MM.1S (cell line): ENCODE measurements at regions not wholly inside any gene's neighbourhood (a gene's known extent, or its start where the extent isn't known, plus 50 kb on each side); places are given as distances from the start of the nearest gene placed in this dataset.

Experiments used
- CTCF ChIP-seq: fragments of 300-600 bp; sonication (generic); IDR thresholded peaks from 2 replicates; pipeline ENCODE4 v1.5.1; 2016; ENCODE audit warnings: antibody characterized with exemption, low read length, mixed read lengths
- EZH2 ChIP-seq: fragments of 300-600 bp; sonication (generic); optimal IDR thresholded peaks from 2 replicates; pipeline ENCODE3; 2017; ENCODE audit warnings: low read depth, mild to moderate bottlenecking, antibody characterized with exemption, low read length, mixed read lengths

DNA sequence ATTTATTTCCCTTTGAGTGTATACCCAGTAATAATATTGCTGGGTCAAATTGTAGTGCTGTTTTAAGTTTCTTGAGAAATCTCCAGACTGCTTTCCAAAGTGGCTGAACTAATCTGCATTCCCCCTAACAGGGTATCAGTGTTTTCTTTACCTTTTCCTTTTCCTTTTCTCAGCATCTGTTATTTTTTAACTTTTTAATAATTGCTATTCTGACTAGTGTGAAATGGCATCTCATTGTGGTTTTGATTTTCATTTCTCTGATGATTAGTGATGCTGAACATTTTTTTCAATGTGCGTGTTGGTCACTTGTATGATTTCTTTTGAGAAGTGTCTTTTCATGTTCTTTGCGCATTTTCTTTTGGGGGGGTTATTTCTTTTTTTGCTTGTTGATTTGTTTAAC, 374.9 kb upstream of the BRINP3 start:
- TF ChIP-seq CTCF (no peak), EZH2 (no peak)
